ENCODE measurements at regions not wholly inside any gene's neighbourhood (a gene's known extent, or its start where the extent isn't known, plus 50 kb on each side); places are given as distances from the start of the nearest gene placed in this dataset.
A peak's percentile ranks its signal among the peaks of the same experiment; 100 is the strongest.

DNA sequence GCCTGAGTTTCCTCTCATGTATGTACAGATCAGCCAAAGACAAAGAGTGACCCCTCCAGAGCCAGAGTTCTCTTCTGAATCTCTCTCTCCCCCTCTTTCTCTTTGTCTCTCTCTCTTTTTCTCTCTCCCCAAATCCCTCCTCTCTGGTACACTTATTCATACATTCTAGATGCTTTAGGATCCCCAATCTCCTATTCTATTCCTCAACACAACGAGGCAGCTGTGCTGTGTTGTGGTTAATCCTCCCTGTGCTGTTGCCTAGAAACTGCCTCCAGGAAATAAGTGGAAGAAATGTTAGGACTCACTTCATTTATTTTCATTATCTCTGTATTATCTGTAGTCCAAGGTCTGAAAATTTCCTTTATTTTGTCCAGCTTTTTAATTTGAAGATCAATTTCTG, 350.5 kb upstream of the OR4E1 start:
- intact Hi-C loops (cut with DNase I) = no loop called here
- Histone ChIP-seq H3K4me3 (no peak overlapping the region), H3K36me3 (no peaks in the 10 kb centered on the region), H3K9me3 (no peaks in the 10 kb centered on the region), H3K27ac (no peak overlapping the region), H3K4me1 (no peaks in the 10 kb centered on the region), H3K27me3 (peaks cover 0 to 25% (median 0%) of the 10 kb centered on the region in 7 donors)
- WGBS, 2 donors = 19 to 28% methylated on average over 1 of the region's 1 CpG
- no peak for ATAC-seq
- DNase-seq = no peak
- TF ChIP-seq, protein P1, sequence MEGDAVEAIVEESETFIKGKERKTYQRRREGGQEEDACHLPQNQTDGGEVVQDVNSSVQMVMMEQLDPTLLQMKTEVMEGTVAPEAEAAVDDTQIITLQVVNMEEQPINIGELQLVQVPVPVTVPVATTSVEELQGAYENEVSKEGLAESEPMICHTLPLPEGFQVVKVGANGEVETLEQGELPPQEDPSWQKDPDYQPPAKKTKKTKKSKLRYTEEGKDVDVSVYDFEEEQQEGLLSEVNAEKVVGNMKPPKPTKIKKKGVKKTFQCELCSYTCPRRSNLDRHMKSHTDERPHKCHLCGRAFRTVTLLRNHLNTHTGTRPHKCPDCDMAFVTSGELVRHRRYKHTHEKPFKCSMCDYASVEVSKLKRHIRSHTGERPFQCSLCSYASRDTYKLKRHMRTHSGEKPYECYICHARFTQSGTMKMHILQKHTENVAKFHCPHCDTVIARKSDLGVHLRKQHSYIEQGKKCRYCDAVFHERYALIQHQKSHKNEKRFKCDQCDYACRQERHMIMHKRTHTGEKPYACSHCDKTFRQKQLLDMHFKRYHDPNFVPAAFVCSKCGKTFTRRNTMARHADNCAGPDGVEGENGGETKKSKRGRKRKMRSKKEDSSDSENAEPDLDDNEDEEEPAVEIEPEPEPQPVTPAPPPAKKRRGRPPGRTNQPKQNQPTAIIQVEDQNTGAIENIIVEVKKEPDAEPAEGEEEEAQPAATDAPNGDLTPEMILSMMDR (IDR thresholded peaks at IDR 0.05) = no peak

DNA sequence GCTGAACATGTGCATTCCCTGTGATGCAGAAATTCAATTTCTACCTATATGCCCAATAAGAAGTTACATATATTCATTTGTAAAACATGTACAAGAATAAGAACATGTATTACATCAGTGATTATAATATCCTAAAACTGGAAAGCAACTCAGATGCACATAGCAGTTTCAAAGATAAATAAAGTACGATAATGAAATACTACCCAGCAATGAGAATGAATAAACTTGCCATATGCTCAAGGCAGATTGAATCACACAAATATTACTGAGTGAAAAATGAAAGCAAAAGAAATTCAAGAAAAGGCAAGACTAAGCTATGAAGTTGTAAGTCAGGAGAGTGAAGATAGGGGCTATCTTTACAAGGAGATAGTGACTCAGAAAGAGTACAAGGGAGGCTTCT, 345.3 kb upstream of the OR4E1 start:
- WGBS, 2 donors = 81 to 86% methylated on average over 1 of the region's 1 CpG
- ATAC-seq = no peak

DNA sequence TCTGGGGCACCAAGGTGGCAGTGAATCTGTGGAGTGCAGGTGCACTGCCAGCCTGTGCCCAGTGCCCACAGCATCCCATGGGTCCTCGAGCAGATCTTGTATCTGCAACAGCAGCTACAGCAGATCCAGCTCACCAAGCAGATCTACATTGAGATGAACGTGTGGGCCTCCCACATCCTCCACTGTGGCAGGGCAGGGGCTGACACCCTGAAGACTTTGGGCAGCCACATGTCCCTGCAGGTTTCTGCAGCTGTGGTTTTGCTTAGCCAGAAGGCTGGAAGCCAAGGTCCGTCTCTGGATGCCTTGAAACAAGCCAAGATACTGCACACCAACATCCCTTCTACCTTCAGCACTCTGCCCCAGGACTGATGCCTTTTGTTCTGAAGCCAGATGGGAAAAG, 338.8 kb upstream of the OR4E1 start:
- intact Hi-C loops (cut with DNase I) = no loop called here
- H3K4me1 ChIP-seq = peaks cover 0 to 3% (median 0%) of the 10 kb centered on the region in 9 donors
- DNase-seq (no peak), ATAC-seq (no peak)
- no peak overlapping the region for H3K27ac ChIP-seq
- no peaks in the 10 kb centered on the region for H3K36me3 ChIP-seq
- no peak overlapping the region for H3K4me3 ChIP-seq
- no peaks in the 10 kb centered on the region for H3K27me3 ChIP-seq
- WGBS, 2 donors = 63 to 64% methylated on average over 3 of the region's 3 CpGs
- peaks cover 0 to 6% (median 0%) of the 10 kb centered on the region in 11 donors for H3K9me3 ChIP-seq
- TF ChIP-seq, protein P1 (IDR thresholded peaks at IDR 0.05) = no peak

More for the DNA sequence above, 345.3 kb upstream of the OR4E1 start:
- DNase-seq = no peak
- intact Hi-C loops (cut with DNase I) = no loop called here
- Histone ChIP-seq H3K4me3 (no peak overlapping the region), H3K27me3 (peaks cover 0 to 3% (median 0%) of the 10 kb centered on the region in 7 donors), H3K27ac (no peak overlapping the region), H3K9me3 (no peaks in the 10 kb centered on the region), H3K4me1 (no peaks in the 10 kb centered on the region), H3K36me3 (no peaks in the 10 kb centered on the region)
- TF ChIP-seq, protein P1 (IDR thresholded peaks at IDR 0.05) = no peak

DNA sequence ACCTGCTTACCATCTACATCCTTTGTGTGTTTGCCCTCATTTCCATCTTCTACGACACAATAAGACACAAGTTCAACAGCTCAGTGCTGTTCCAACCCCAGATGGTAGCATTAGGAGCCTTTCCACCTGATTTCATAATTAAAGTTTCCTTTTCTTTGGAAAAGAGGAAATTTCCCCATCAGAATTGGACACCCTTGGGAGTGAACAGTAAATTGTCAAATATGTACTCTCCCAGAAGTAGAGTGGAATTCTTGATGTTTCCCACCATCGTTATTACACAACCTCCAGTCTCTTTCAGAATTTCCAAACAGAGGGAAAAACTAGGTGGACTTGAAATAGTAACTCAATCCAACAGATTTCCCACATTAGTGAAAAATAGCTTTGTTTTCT, 337.6 kb upstream of the OR4E1 start:
- peak in 4 of 8 donors; percentile 28 to 70 (median 44) for ATAC-seq
- Histone ChIP-seq H3K27ac (no peak overlapping the region), H3K9me3 (peaks cover 0 to 6% (median 0%) of the 10 kb centered on the region in 11 donors), H3K36me3 (no peaks in the 10 kb centered on the region), H3K4me1 (peaks cover 0 to 3% (median 0%) of the 10 kb centered on the region in 9 donors), H3K4me3 (no peak overlapping the region), H3K27me3 (no peaks in the 10 kb centered on the region)
- WGBS, 2 donors = 74 to 76% methylated on average over 2 of the region's 2 CpGs
- DNase-seq = no peak
- TF ChIP-seq, protein P1 (IDR thresholded peaks at IDR 0.05) = no peak
- intact Hi-C loops (cut with DNase I) = no loop called here
